Retinal pigment epithelial cell (primary cell): ENCODE measurements at regions not wholly inside any gene's neighbourhood (a gene's known extent, or its start where the extent isn't known, plus 50 kb on each side); places are given as distances from the start of the nearest gene placed in this dataset.

Experiments
- DNase-seq: peaks from one replicate; pipeline ENCODE4 v3.0.0-alpha.2; 2010; ENCODE audit warnings: low read depth
- H3K4me3 ChIP-seq: 2 replicates; pipeline ENCODE4 v1.5.1; 2011; ENCODE audit warnings: mild to moderate bottlenecking, low read length, control low read depth, moderate library complexity
- TF ChIP-seq, protein P1 (sequence below): conservative IDR thresholded peaks from 2 replicates; pipeline ENCODE4 v1.5.1; 2011; ENCODE audit warnings: low read depth, low read length, control low read depth, inconsistent platforms

- DNase-seq, result no peak
- TF ChIP-seq, protein P1, sequence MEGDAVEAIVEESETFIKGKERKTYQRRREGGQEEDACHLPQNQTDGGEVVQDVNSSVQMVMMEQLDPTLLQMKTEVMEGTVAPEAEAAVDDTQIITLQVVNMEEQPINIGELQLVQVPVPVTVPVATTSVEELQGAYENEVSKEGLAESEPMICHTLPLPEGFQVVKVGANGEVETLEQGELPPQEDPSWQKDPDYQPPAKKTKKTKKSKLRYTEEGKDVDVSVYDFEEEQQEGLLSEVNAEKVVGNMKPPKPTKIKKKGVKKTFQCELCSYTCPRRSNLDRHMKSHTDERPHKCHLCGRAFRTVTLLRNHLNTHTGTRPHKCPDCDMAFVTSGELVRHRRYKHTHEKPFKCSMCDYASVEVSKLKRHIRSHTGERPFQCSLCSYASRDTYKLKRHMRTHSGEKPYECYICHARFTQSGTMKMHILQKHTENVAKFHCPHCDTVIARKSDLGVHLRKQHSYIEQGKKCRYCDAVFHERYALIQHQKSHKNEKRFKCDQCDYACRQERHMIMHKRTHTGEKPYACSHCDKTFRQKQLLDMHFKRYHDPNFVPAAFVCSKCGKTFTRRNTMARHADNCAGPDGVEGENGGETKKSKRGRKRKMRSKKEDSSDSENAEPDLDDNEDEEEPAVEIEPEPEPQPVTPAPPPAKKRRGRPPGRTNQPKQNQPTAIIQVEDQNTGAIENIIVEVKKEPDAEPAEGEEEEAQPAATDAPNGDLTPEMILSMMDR, result no peak
- H3K4me3 ChIP-seq, result no peak overlapping the region
Measured at GRCh38 chr4:138890891-138891570, 124.5 kb upstream of the NOCT start.

- no peak for DNase-seq
- TF ChIP-seq, protein P1, result no peak
- no peak overlapping the region for H3K4me3 ChIP-seq
Measured at GRCh38 chr4:138889216-138889615, 126.4 kb upstream of the NOCT start.

DNA sequence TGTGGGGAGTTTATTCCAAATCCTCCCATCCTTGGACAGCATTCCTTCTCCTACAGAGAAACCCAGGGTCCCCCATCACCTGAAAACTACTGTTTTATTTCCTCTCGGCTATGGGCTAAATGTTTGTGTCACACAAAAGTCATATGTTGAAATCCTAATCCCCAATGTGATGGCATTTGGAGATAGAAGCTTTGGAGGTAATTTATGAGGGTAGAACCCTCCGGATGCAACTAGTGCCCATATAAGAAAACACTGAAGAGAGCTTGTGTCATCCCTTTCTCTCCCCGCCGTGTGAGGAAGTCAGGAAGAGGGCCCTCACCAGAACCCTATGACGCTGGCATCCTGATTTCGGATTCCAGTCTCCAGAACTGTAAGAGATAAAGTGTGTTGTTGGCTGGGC lies 127.8 kb upstream of the NOCT start:
- TF ChIP-seq, protein P1, result no peak
- no peak overlapping the region for H3K4me3 ChIP-seq
- no peak for DNase-seq

DNA sequence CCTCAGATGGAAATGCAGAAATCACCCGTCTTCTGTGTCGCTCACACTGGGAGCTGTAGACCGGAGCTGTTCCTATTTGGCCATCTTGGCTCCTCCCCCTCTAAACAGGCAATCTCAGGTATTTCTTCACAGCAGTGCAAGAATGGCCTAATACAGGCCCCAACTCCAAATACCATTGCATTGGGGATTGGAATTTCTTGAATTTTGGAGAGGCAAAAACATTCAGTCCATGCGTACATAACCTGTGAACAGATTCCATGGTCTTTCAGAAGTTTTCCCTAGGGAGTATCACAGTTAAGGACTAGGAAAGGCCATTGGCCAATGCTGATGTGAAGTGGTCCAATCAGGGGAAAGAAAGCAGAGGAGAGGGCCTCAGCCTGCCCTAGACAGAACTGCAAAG lies 128.2 kb upstream of the NOCT start:
- H3K4me3 ChIP-seq, result no peak overlapping the region
- no peak for DNase-seq
- TF ChIP-seq, protein P1, result no peak

DNA sequence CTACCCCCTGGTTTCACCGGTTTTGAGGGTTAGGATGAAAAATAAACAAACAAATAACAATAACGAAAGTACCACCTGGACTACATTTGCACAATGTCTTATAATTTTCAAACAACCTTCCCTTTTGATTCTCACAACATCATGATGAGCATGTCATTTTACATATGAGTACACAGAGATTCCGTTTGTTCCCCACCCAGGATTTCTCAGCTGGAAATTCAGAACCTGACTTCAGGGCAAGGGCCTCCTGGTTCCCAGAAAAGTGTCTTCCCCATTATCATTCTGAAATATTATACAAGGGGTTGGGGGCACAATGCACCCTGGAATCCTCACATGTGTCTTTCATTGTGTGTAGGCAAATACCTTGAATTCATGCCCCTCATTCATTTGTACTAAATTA lies 135.8 kb upstream of the NOCT start:
- TF ChIP-seq, protein P1, result no peak

GRCh38 chr4:138875891-138876608 lies 139.5 kb upstream of the NOCT start:
- TF ChIP-seq, protein P1, result no peak
- DNase-seq, result no peak
- H3K4me3 ChIP-seq, result no peak overlapping the region

More for the DNA sequence above, 135.8 kb upstream of the NOCT start:
- no peak for DNase-seq
- H3K4me3 ChIP-seq, result no peak overlapping the region

GRCh38 chr4:138871555-138871875 lies 144.1 kb upstream of the NOCT start:
- no peak overlapping the region for H3K4me3 ChIP-seq
- TF ChIP-seq, protein P1, result no peak

More at GRCh38 chr4:138871555-138871875, 144.1 kb upstream of the NOCT start:
- DNase-seq, result no peak
